ENCODE measurements at regions not wholly inside any gene's neighbourhood (a gene's known extent, or its start where the extent isn't known, plus 50 kb on each side); places are given as distances from the start of the nearest gene placed in this dataset.

DNA sequence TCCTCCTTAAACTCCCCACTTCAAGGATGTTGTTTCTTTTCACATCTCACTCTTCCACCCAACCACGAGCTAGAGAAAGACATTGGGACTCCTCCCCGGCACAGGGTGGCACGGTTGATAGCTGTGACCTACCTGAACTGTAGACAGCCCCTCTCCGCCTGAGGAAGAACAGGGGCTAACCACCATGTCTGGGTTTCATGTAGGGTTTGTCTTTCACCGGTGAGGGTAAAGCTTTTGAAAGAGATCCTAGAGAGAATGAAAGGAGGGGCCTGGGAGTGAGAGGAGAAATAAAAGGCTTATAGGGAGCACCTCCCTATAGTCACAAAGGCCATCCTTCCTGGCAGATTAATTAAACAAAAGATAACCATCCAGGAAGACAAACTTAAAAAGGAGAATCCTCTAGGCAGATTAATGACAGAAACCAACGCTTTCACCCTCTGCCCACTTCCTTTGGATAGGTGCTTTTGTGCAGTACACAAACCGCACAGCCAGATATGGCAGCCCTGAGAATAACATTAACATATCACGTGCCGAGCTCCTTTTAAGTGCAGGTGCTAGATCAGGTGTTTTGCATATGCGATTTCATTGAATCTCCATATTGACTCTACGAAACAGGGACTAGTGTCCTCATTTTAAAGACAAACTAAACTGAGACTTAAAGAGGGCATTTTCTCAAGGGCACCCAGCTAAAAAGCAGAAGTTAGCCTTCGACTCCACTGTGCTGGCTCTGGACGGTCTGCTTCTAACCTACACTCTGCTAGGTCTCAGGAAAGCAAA is 178.1 kb upstream of the RUNX1 start:
- no peak for DNase-seq (ENCODE audit: low spot score in 2 of 2)
- Histone ChIP-seq H3K4me3 (no peak overlapping the region), H3K9me3 (no peaks in the 10 kb centered on the region), H3K27ac (no peak overlapping the region), H3K27me3 (no peaks in the 10 kb centered on the region), H3K36me3 (no peaks in the 10 kb centered on the region), H3K4me1 (peaks cover 0 to 12% (median 4%) of the 10 kb centered on the region in 4 donors)
- no peak for TF ChIP-seq EP300 (IDR thresholded peaks at IDR 0.05)
- TF ChIP-seq, protein P1, sequence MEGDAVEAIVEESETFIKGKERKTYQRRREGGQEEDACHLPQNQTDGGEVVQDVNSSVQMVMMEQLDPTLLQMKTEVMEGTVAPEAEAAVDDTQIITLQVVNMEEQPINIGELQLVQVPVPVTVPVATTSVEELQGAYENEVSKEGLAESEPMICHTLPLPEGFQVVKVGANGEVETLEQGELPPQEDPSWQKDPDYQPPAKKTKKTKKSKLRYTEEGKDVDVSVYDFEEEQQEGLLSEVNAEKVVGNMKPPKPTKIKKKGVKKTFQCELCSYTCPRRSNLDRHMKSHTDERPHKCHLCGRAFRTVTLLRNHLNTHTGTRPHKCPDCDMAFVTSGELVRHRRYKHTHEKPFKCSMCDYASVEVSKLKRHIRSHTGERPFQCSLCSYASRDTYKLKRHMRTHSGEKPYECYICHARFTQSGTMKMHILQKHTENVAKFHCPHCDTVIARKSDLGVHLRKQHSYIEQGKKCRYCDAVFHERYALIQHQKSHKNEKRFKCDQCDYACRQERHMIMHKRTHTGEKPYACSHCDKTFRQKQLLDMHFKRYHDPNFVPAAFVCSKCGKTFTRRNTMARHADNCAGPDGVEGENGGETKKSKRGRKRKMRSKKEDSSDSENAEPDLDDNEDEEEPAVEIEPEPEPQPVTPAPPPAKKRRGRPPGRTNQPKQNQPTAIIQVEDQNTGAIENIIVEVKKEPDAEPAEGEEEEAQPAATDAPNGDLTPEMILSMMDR (IDR thresholded peaks at IDR 0.05): no peak
- no peak for TF ChIP-seq POLR2A (IDR thresholded peaks at IDR 0.05)
- 82 to 90% methylated on average over 13 of the region's 13 CpGs for WGBS, 2 donors

DNA sequence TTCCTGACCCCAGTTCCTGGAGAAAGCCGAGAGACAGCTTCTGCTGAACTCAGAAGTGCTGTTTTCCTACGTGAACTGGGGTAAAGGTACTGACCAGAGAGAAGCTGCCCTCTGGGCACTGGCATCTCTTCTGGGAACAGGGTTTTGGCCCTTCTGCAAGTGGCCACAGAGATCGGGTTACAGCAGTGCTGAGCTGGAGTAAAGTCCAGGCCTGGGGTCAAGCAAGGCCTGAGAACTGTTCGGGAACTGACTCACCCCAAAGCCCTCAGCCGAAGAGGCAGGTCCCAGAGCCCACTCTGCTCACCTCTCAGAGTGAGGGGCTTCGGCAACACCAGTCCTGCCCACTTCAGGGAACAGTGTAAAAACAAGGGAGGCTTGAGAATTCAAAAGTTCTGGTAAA is 177.2 kb upstream of the RUNX1 start:
- Histone ChIP-seq H3K4me1 (peaks cover 0 to 13% (median 4%) of the 10 kb centered on the region in 4 donors), H3K36me3 (no peaks in the 10 kb centered on the region), H3K27me3 (no peaks in the 10 kb centered on the region), H3K9me3 (no peaks in the 10 kb centered on the region), H3K27ac (no peak overlapping the region), H3K4me3 (no peak overlapping the region)
- TF ChIP-seq EP300 (IDR thresholded peaks at IDR 0.05): no peak
- TF ChIP-seq, protein P1 (IDR thresholded peaks at IDR 0.05): no peak
- TF ChIP-seq POLR2A (IDR thresholded peaks at IDR 0.05): no peak
- WGBS, 2 donors: 37 to 48% methylated on average over 6 of the region's 6 CpGs
- no peak for DNase-seq (ENCODE audit: low spot score in 2 of 2)

GRCh38 chr21:35225573-35225972 is 176.5 kb upstream of the RUNX1 start:
- Histone ChIP-seq H3K4me1 (peaks cover 0 to 13% (median 4%) of the 10 kb centered on the region in 4 donors), H3K4me3 (no peak overlapping the region), H3K36me3 (no peaks in the 10 kb centered on the region), H3K27me3 (no peaks in the 10 kb centered on the region), H3K9me3 (no peaks in the 10 kb centered on the region), H3K27ac (no peak overlapping the region)
- TF ChIP-seq POLR2A (IDR thresholded peaks at IDR 0.05) (no peak), EP300 (IDR thresholded peaks at IDR 0.05) (no peak)
- TF ChIP-seq, protein P1 (IDR thresholded peaks at IDR 0.05): no peak
- DNase-seq (ENCODE audit: low spot score in 2 of 2): no peak
- 94% methylated on average over 6 of the region's 6 CpGs for WGBS, 2 donors

DNA sequence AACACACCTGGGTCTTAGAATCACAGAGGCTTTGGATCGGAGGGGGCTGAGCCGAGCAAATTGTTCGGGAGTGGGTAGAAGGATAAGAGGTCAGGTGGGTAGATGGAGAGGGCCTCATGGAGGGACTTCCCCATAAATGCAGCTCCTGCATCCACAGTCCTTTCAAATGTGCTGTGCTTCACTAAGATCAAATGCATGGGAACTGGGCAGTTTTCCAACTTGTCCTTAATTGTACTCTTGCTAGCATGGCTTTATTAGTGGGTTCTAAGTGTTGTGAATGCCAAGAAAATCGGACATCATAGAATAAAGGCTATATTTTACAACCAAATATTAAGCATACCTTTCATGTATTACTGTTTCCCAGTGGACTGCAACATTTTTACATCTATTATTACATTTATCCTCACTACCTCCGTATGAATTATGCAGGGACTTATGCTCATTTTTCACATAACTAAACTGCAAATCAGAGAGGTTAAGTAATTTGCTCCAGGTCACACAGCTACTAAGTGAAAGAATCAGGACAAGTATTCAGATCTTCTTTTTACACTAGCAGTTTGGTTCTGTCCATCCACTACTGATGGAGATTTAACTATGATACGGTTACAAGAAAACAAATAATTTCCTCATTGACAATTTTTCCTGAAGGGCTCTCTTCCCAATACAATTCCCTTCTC is 174.5 kb upstream of the RUNX1 start:
- Histone ChIP-seq H3K36me3 (no peaks in the 10 kb centered on the region), H3K4me1 (peaks cover 0 to 13% (median 4%) of the 10 kb centered on the region in 4 donors), H3K9me3 (no peaks in the 10 kb centered on the region), H3K27me3 (no peaks in the 10 kb centered on the region), H3K4me3 (no peak overlapping the region), H3K27ac (no peak overlapping the region)
- DNase-seq (ENCODE audit: low spot score in 2 of 2): no peak
- TF ChIP-seq POLR2A (IDR thresholded peaks at IDR 0.05) (no peak), EP300 (IDR thresholded peaks at IDR 0.05) (no peak)
- TF ChIP-seq, protein P1 (IDR thresholded peaks at IDR 0.05): no peak
- WGBS, 2 donors: 69 to 71% methylated on average over 6 of the region's 6 CpGs

DNA sequence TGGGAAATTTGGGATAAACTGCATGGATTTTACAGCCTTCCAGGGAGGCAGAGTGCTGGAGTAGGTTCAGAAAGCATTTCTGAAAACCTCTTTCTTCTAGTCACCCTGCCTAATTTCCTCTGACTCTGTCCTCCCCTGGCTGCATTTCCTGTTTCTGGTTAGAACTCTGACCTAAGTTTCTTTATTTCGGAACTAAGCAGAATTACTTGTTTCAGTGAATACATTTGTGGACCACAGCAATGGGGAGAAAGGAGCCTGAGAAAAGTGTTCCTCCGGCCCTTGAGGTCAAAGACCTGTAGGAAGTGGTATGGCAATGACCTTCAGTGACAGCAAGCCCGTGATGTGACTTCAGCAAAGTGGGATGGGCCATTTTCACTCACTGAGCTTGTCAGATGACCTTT is 173.4 kb upstream of the RUNX1 start:
- Histone ChIP-seq H3K4me3 (no peak overlapping the region), H3K27ac (peak overlapping the region in 1 of 4 donors; percentile 40), H3K27me3 (no peaks in the 10 kb centered on the region), H3K9me3 (no peaks in the 10 kb centered on the region), H3K4me1 (peaks cover 0 to 13% (median 4%) of the 10 kb centered on the region in 4 donors), H3K36me3 (no peaks in the 10 kb centered on the region)
- 34 to 38% methylated on average over 3 of the region's 3 CpGs for WGBS, 2 donors
- TF ChIP-seq EP300 (IDR thresholded peaks at IDR 0.05) (no peak), POLR2A (IDR thresholded peaks at IDR 0.05) (no peak)
- TF ChIP-seq, protein P1 (IDR thresholded peaks at IDR 0.05): no peak
- no peak for DNase-seq (ENCODE audit: low spot score in 2 of 2)

Measured in tibial nerve (tissue), 4 donors.